ENCODE measurements at regions not wholly inside any gene's neighbourhood (a gene's known extent, or its start where the extent isn't known, plus 50 kb on each side); places are given as distances from the start of the nearest gene placed in this dataset.
"Not testable (repeated sequence)": the region's sequence is repeated elsewhere in the genome, so short reads cannot be mapped to it uniquely, and the experiment has no call there.

- TF ChIP-seq CTCF (conservative IDR thresholded peaks at IDR 0.05; ENCODE audit: low read depth, low read length); EZH2 (IDR thresholded peaks at IDR 0.05; ENCODE audit: low read length, unreplicated experiment): not testable (repeated sequence)
Measured at GRCh38 chr13:82952336-82952735, 929.9 kb downstream of the SLITRK1 start.
